HCT116 (cell line): ENCODE measurements at regions not wholly inside any gene's neighbourhood (a gene's known extent, or its start where the extent isn't known, plus 50 kb on each side); places are given as distances from the start of the nearest gene placed in this dataset.

Experiments
- ATAC-seq: fragments of 200-7000 bp; cut with Tn5 transposase; 2 replicates; pipeline ENCODE4 v1.9.1; 2020; ENCODE audit warnings: mild to moderate bottlenecking, moderate library complexity
- BruUV-seq: library from RNA; stranded (reverse); fragments of 400-500 nt; replicated peaks from 2 replicates; lab custom pipeline; 2021; lab: Mats Ljungman, UMichigan
- CTCF ChIA-PET: fragments of 300-600 bp; sonication (Branson Sonifier 250); formaldehyde crosslinking; loops from one replicate; lab custom pipeline; 2021; ENCODE audit warnings: antibody characterized with exemption; lab: Charles Lee
- POLR2A ChIA-PET: fragments of 300-600, 350-600 bp; sonication (Branson Sonifier 250); formaldehyde crosslinking; loops from one replicate; lab custom pipeline; 2021; ENCODE audit warnings: antibody characterized with exemption; lab: Charles Lee
- RAD21 ChIA-PET, 2 experiments: fragments of 300-600 bp; sonication (Branson Sonifier 250); formaldehyde crosslinking; loops; one replicate each; lab custom pipeline; 2023; ENCODE audit warnings: low total read pairs in 2 of 2; ENCODE audit not compliant: uncharacterized antibody in 2 of 2, unreplicated experiment in 2 of 2, low non-redundant PET in 1 of 2; lab: Charles Lee
- DNase-seq: peaks from one replicate; pipeline ENCODE4 v3.0.0-alpha.2; 2010; ENCODE audit warnings: low read depth, low spot score
- H2AFZ ChIP-seq: fragments of 200-600 bp; shearing (Covaris generic), sonication (generic); 2 replicates; pipeline ENCODE4 v1.6.1; 2017; ENCODE audit warnings: low read depth, mixed run types, mixed read lengths, antibody characterized with exemption, low read length; ENCODE audit not compliant: poor library complexity, severe bottlenecking
- H3K27ac ChIP-seq: 2 replicates; pipeline ENCODE4 v1.5.1; 2012; ENCODE audit warnings: low read depth, low read length
- H3K27me3 ChIP-seq: fragments of 200-600 bp; sonication (generic); 2 replicates; pipeline ENCODE4 v1.6.1; 2016; ENCODE audit warnings: mixed run types, low read length, mixed read lengths; ENCODE audit not compliant: insufficient read depth
- H3K36me3 ChIP-seq, 2 experiments: fragments of 200-500 bp in 1 of 2; fragments of 200-600 bp in 1 of 2; sonication (Bioruptor generic) in 1 of 2; sonication (generic) in 1 of 2; 2 replicates each; pipeline versions ENCODE4 v1.5.1 to v1.6.1; 2014 to 2016; ENCODE audit warnings: low read length in 2 of 2, inconsistent platforms in 1 of 2, mixed read lengths in 1 of 2, mixed run types in 1 of 2; ENCODE audit not compliant: insufficient read depth in 2 of 2, control insufficient read depth in 1 of 2
- H3K4me1 ChIP-seq, 2 experiments: fragments of 200-600 bp in 1 of 2; sonication (generic) in 1 of 2; 2 replicates each; pipeline versions ENCODE4 v1.5.1 to v1.6.1; 2012 to 2017; ENCODE audit warnings: low read length in 2 of 2, inconsistent platforms in 1 of 2, mild to moderate bottlenecking in 1 of 2, mixed read lengths in 1 of 2, mixed run types in 1 of 2, moderate library complexity in 1 of 2; ENCODE audit not compliant: insufficient read depth in 2 of 2, control insufficient read depth in 1 of 2
- H3K4me2 ChIP-seq: fragments of 200-600 bp; sonication (generic); 2 replicates; pipeline ENCODE4 v1.6.1; 2017; ENCODE audit warnings: mixed run types, low read length, mixed read lengths
- H3K4me3 ChIP-seq, 2 experiments: fragments of 200-600 bp in 1 of 2; sonication (generic) in 1 of 2; replicated peaks in 1 of 2; 2 replicates each; pipeline ENCODE4 v1.5.1; 2011 to 2016; ENCODE audit warnings: low read length in 2 of 2, control low read depth in 1 of 2, low read depth in 1 of 2, mild to moderate bottlenecking in 1 of 2, mixed read lengths in 1 of 2, mixed run types in 1 of 2
- H3K79me2 ChIP-seq: fragments of 200-600 bp; sonication (generic); 2 replicates; pipeline ENCODE4 v1.6.1; 2017; ENCODE audit warnings: mild to moderate bottlenecking, mixed run types, low read length, moderate library complexity, mixed read lengths; ENCODE audit not compliant: insufficient read depth
- H3K9ac ChIP-seq: fragments of 200-600 bp; sonication (generic); 2 replicates; pipeline ENCODE4 v1.6.1; 2016; ENCODE audit warnings: low read length, mixed read lengths
- H3K9me2 ChIP-seq: fragments of 200-600 bp; sonication (generic), shearing (Covaris generic); 2 replicates; pipeline ENCODE4 v1.6.1; 2017; ENCODE audit warnings: mixed run types, mild to moderate bottlenecking, moderate library complexity; ENCODE audit not compliant: insufficient read depth
- H3K9me3 ChIP-seq, 2 experiments: fragments of 200-500 bp in 1 of 2; fragments of 200-600 bp in 1 of 2; sonication (Bioruptor generic) in 1 of 2; sonication (generic) in 1 of 2; 2 replicates each; pipeline ENCODE4 v1.6.1; 2014 to 2017; ENCODE audit warnings: low read length in 2 of 2, mixed read lengths in 2 of 2, inconsistent platforms in 1 of 2, low read depth in 1 of 2, mild to moderate bottlenecking in 1 of 2, mixed run types in 1 of 2, moderate library complexity in 1 of 2; ENCODE audit not compliant: control insufficient read depth in 1 of 2, insufficient read depth in 1 of 2
- H4K20me1 ChIP-seq: fragments of 200-600 bp; sonication (generic), shearing (Covaris generic); 2 replicates; pipeline ENCODE4 v1.6.1; 2017; ENCODE audit warnings: mixed run types, mild to moderate bottlenecking, moderate library complexity; ENCODE audit not compliant: insufficient read depth
- ATF3 ChIP-seq: IDR thresholded peaks from 2 replicates; pipeline ENCODE4 v1.6.1; 2012
- CBX3 ChIP-seq: IDR thresholded peaks from 2 replicates; pipeline ENCODE4 v1.6.1; 2012; ENCODE audit warnings: low read depth
- CEBPB ChIP-seq: IDR thresholded peaks from 2 replicates; pipeline ENCODE4 v1.6.1; 2012; ENCODE audit warnings: low read depth
- CTCF ChIP-seq, 3 experiments: fragments of 200-600 bp in 1 of 3; sonication (generic) in 1 of 3; IDR thresholded peaks in 2 of 3; conservative IDR thresholded peaks in 1 of 3; 2 replicates each; pipeline ENCODE4 v1.5.1; 2012 to 2017; ENCODE audit warnings: low read depth in 2 of 3, low read length in 2 of 3, antibody characterized with exemption in 1 of 3, borderline replicate concordance in 1 of 3, control low read depth in 1 of 3, mild to moderate bottlenecking in 1 of 3, mixed read lengths in 1 of 3, mixed run types in 1 of 3, moderate library complexity in 1 of 3; ENCODE audit not compliant: insufficient read depth in 1 of 3
- EZH2 ChIP-seq: fragments of 200-600 bp; sonication (generic); IDR thresholded peaks from 2 replicates; pipeline ENCODE4 v1.6.1; 2017; ENCODE audit warnings: antibody characterized with exemption, mixed run types
- FOSL1 ChIP-seq: IDR thresholded peaks from 2 replicates; pipeline ENCODE4 v1.6.1; 2012; ENCODE audit warnings: low read depth
- JUND ChIP-seq: IDR thresholded peaks from 2 replicates; pipeline ENCODE4 v1.6.1; 2012
- MAX ChIP-seq: IDR thresholded peaks from 2 replicates; pipeline ENCODE4 v1.6.1; 2012
- POLR2A ChIP-seq: IDR thresholded peaks from 2 replicates; pipeline ENCODE4 v1.7.0; 2011; ENCODE audit warnings: borderline replicate concordance; ENCODE audit not compliant: insufficient read depth, insufficient read length; ENCODE audit errors: extremely low read depth
- POLR2AphosphoS5 ChIP-seq: IDR thresholded peaks from 2 replicates; pipeline ENCODE4 v1.6.1; 2011; ENCODE audit warnings: mild to moderate bottlenecking, low read depth, low read length, moderate library complexity
- RAD21 ChIP-seq: IDR thresholded peaks from 2 replicates; pipeline ENCODE4 v1.6.1; 2012; ENCODE audit warnings: low read depth, mild to moderate bottlenecking
- REST ChIP-seq: IDR thresholded peaks from 2 replicates; pipeline ENCODE4 v1.6.1; 2012; ENCODE audit warnings: low read depth
- SIN3A ChIP-seq: IDR thresholded peaks from 2 replicates; pipeline ENCODE4 v1.6.1; 2012; ENCODE audit warnings: low read depth
- SP1 ChIP-seq: IDR thresholded peaks from 2 replicates; pipeline ENCODE4 v1.6.1; 2012; ENCODE audit warnings: low read depth
- SRF ChIP-seq: IDR thresholded peaks from 2 replicates; pipeline ENCODE4 v1.6.1; 2012; ENCODE audit warnings: low read depth
- TCF7L2 ChIP-seq: IDR thresholded peaks from 2 replicates; pipeline ENCODE4 v1.7.0; 2011; ENCODE audit warnings: borderline replicate concordance, inconsistent platforms; ENCODE audit not compliant: insufficient read depth, insufficient read length; ENCODE audit errors: extremely low read depth
- ZNF274 ChIP-seq: fragments of 200-500 bp; sonication (Bioruptor generic); IDR thresholded peaks from 2 replicates; pipeline ENCODE4 v1.6.1; 2014; ENCODE audit warnings: mild to moderate bottlenecking, low read depth, low read length, inconsistent platforms
- intact Hi-C: fragments of 100-400 bp; cut with micrococcal nuclease; formaldehyde crosslinking; loops from 2 replicates; pipeline ENCODE4 v1.10.0; 2022

GRCh38 chr14:87443787-87444186 is 549.2 kb downstream of the GALC start:
- no peaks in the 10 kb centered on the region for H3K79me2 ChIP-seq
- no peak overlapping the region for H3K9ac ChIP-seq
- no peak overlapping the region for H2AFZ ChIP-seq
- no peaks in the 10 kb centered on the region for H3K9me2 ChIP-seq
- H3K4me3 ChIP-seq: no peak overlapping the region
- ChIA-PET RAD21 (no interaction called here), POLR2A (no interaction called here), CTCF (no interaction called here)
- H3K4me1 ChIP-seq: no peaks in the 10 kb centered on the region
- H3K9me3 ChIP-seq: peaks cover 5 to 11% of the 10 kb centered on the region in 2 experiments; a peak in 3 of 4 replicates
- DNase-seq (no peak), ATAC-seq (no peak)
- intact Hi-C loops: no loop called here
- no peaks in the 10 kb centered on the region for H4K20me1 ChIP-seq
- H3K27me3 ChIP-seq: no peaks in the 10 kb centered on the region
- H3K27ac ChIP-seq: no peak overlapping the region
- TF ChIP-seq CBX3: no peak
- TF ChIP-seq FOSL1: no peak
- no peak for TF ChIP-seq POLR2A
- H3K36me3 ChIP-seq: no peaks in the 10 kb centered on the region
- no TSS peak for BruUV-seq
- no peak overlapping the region for H3K4me2 ChIP-seq

GRCh38 chr14:87443039-87443438 is 549.9 kb downstream of the GALC start:
- H3K27ac ChIP-seq: no peak overlapping the region
- H3K4me1 ChIP-seq: no peaks in the 10 kb centered on the region
- BruUV-seq: no TSS peak
- H3K9me3 ChIP-seq: peaks cover 11 to 12% of the 10 kb centered on the region in 2 experiments; a peak in 2 of 4 replicates
- no peak overlapping the region for H3K4me3 ChIP-seq
- no peaks in the 10 kb centered on the region for H4K20me1 ChIP-seq
- no peaks in the 10 kb centered on the region for H3K36me3 ChIP-seq
- ChIA-PET CTCF (no interaction called here), POLR2A (no interaction called here), RAD21 (no interaction called here)
- no peaks in the 10 kb centered on the region for H3K79me2 ChIP-seq
- no peaks in the 10 kb centered on the region for H3K27me3 ChIP-seq
- intact Hi-C loops: no loop called here
- ATAC-seq: no peak
- no peak overlapping the region for H2AFZ ChIP-seq
- H3K9ac ChIP-seq: no peak overlapping the region
- no peak overlapping the region for H3K4me2 ChIP-seq
- DNase-seq: no peak
- no peaks in the 10 kb centered on the region for H3K9me2 ChIP-seq
- TF ChIP-seq EZH2: no peak
- no peak for TF ChIP-seq SP1
- no peak for TF ChIP-seq CTCF (IDR thresholded peaks at IDR 0.05 in 2 of 3, conservative IDR thresholded peaks at IDR 0.05 in 1 of 3; ENCODE audit: borderline replicate concordance in 1 of 3, insufficient read depth in 1 of 3, low read depth in 2 of 3, low read length in 2 of 3)
- TF ChIP-seq ATF3: no peak
- TF ChIP-seq CEBPB: no peak
- no peak for TF ChIP-seq POLR2AphosphoS5
- TF ChIP-seq ZNF274: no peak
- TF ChIP-seq MAX: no peak
- no peak for TF ChIP-seq TCF7L2
- no peak for TF ChIP-seq CBX3
- TF ChIP-seq SRF: no peak
- no peak for TF ChIP-seq POLR2A
- no peak for TF ChIP-seq SIN3A
- no peak for TF ChIP-seq RAD21
- TF ChIP-seq FOSL1: no peak
- no peak for TF ChIP-seq JUND
- TF ChIP-seq REST: no peak
